Keratinocyte (primary cell): ENCODE measurements at regions not wholly inside any gene's neighbourhood (a gene's known extent, or its start where the extent isn't known, plus 50 kb on each side); places are given as distances from the start of the nearest gene placed in this dataset.

ENCODE experiments used
- EZH2 ChIP-seq: IDR thresholded peaks from one replicate; pipeline ENCODE4 v1.6.1; 2012; ENCODE audit warnings: inconsistent platforms, mild to moderate bottlenecking, low read length, moderate library complexity
- TF ChIP-seq, protein P1 (sequence below), 3 experiments: IDR thresholded peaks in 1 of 3; conservative IDR thresholded peaks in 1 of 3; optimal IDR thresholded peaks in 1 of 3; 2 replicates in 2 of 3; 3 replicates in 1 of 3; pipeline versions ENCODE3 to v1.5.1; 2011; ENCODE audit warnings: low read length in 3 of 3, mild to moderate bottlenecking in 3 of 3, moderate library complexity in 2 of 3, control low read depth in 1 of 3, inconsistent platforms in 1 of 3; ENCODE audit not compliant: insufficient read depth in 2 of 3; ENCODE audit errors: extremely low read depth in 1 of 3

DNA sequence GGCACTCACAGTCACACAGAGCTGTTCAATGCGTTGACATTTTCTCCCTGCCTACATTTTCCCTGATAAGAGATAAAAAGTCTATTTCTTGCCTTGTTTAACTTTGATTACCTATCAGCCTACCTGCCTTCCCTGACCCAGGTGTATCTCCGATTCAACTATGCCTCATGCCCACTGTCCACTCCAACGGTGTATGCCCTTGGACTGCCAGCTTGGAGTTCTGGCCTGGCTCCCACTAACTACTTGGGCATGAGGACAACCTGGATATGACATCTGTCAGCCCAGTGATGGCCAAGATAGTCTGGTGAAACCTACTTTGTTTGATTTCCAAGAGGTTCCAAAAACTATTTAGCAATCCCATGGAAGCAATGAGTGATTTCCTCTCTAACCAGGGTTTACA lies 93.0 kb upstream of the PELI2 start:
- no peak for TF ChIP-seq EZH2
- TF ChIP-seq, protein P1, sequence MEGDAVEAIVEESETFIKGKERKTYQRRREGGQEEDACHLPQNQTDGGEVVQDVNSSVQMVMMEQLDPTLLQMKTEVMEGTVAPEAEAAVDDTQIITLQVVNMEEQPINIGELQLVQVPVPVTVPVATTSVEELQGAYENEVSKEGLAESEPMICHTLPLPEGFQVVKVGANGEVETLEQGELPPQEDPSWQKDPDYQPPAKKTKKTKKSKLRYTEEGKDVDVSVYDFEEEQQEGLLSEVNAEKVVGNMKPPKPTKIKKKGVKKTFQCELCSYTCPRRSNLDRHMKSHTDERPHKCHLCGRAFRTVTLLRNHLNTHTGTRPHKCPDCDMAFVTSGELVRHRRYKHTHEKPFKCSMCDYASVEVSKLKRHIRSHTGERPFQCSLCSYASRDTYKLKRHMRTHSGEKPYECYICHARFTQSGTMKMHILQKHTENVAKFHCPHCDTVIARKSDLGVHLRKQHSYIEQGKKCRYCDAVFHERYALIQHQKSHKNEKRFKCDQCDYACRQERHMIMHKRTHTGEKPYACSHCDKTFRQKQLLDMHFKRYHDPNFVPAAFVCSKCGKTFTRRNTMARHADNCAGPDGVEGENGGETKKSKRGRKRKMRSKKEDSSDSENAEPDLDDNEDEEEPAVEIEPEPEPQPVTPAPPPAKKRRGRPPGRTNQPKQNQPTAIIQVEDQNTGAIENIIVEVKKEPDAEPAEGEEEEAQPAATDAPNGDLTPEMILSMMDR (optimal IDR thresholded peaks at IDR 0.05 in 1 of 3, IDR thresholded peaks at IDR 0.05 in 1 of 3, conservative IDR thresholded peaks at IDR 0.05 in 1 of 3; ENCODE audit: extremely low read depth in 1 of 3, insufficient read depth in 2 of 3, low read length in 3 of 3), result no peak
